ENCODE measurements at regions not wholly inside any gene's neighbourhood (a gene's known extent, or its start where the extent isn't known, plus 50 kb on each side); places are given as distances from the start of the nearest gene placed in this dataset.
"Not testable (repeated sequence)": the region's sequence is repeated elsewhere in the genome, so short reads cannot be mapped to it uniquely, and the experiment has no call there.

DNA sequence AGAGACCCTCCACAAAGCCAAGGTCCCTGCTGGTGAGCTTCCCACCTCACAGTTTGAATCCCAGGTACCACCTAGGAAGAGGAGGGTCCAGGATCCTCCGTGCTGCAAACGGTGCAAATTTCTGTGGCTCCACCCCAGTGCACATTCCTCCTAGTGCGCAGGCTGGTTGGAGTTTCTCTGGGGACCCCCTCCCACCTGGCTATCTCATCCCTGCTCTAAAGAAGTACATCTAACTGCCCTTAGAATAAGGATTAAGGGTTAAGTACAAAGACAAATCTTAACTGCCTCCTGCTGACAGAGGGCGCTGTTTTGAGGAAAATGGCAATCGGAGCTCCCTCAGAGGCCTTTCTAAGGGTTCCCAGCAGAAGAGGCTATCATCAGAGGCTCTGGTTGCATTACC is 109.6 kb upstream of the FSIP2 start:
- Mint-ChIP-seq H3K4me3 (no peak overlapping the region), H3K36me3 (no peaks in the 10 kb centered on the region), H3K9me3 (no peaks in the 10 kb centered on the region), H3K27ac (no peak overlapping the region), H3K27me3 (no peaks in the 10 kb centered on the region), H3K4me1 (no peaks in the 10 kb centered on the region)
- DNase-seq: peak; percentile 2

DNA sequence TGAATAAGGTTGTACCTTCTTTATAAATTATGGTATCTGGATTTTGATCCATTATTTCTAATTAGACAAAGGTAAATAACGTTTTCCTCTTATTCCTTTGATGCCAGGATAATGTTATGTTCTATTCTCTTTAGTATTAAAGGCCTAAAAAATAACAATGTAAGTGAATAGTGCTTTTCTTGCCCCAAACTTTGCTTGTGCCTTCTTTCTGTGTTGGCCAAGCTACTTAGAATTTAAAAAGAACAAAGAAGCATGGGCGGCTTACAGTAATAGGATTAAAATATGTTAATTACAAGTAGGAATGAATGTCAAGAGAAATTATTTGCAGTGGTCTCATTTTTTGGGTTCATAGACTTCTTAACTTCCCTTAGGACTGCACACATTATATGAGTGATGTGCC is 105.0 kb upstream of the FSIP2 start:
- Mint-ChIP-seq H3K4me3 (no peak overlapping the region), H3K27me3 (no peaks in the 10 kb centered on the region), H3K9me3 (no peaks in the 10 kb centered on the region), H3K27ac (no peak overlapping the region), H3K4me1 (no peaks in the 10 kb centered on the region), H3K36me3 (no peaks in the 10 kb centered on the region)
- no peak for DNase-seq

DNA sequence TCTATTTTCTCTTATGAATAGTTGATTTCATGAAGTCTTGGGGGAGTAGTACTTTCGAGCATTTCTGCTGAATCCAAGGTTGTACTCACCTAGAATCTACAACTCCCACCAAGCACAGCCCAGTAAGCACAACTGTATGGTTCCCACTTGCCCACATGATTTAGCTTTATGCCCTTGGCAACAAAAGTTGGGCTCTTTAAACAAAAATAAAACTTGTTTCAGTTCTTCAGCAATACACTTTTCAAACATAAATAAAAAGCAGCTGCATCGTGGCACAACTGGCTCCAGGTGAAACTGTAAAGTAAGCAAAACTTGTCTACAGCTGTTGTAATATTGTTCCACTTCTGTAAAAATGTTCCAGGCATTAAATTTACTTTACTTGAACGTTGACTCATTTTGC is 99.8 kb upstream of the FSIP2 start:
- H3K27me3 Mint-ChIP-seq: no peaks in the 10 kb centered on the region
- H3K36me3 Mint-ChIP-seq: no peaks in the 10 kb centered on the region

DNA sequence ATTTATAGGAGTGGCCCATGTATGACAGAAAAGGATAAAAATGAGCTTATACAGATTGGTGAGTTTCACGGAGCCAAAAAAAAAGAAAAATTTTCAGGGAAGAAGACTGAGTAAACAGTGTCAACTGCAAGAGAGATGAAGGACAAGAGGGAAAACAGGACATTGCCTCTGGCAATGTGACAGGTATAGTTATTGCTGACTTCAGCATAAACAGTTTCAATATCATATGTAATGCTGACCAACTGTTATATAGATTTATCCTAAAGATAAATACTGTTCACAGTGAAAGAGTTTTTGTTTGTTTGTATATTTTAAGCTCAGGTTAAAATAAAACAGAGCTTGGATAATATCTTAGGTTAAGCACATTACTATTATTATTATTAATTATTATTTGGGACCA is 98.0 kb upstream of the FSIP2 start:
- no peak for DNase-seq
- H3K4me1 Mint-ChIP-seq: no peaks in the 10 kb centered on the region

More for the DNA sequence above, 99.8 kb upstream of the FSIP2 start:
- H3K4me1 Mint-ChIP-seq: no peaks in the 10 kb centered on the region
- H3K27ac Mint-ChIP-seq: no peak overlapping the region
- DNase-seq: no peak
- no peaks in the 10 kb centered on the region for H3K9me3 Mint-ChIP-seq
- H3K4me3 Mint-ChIP-seq: no peak overlapping the region

DNA sequence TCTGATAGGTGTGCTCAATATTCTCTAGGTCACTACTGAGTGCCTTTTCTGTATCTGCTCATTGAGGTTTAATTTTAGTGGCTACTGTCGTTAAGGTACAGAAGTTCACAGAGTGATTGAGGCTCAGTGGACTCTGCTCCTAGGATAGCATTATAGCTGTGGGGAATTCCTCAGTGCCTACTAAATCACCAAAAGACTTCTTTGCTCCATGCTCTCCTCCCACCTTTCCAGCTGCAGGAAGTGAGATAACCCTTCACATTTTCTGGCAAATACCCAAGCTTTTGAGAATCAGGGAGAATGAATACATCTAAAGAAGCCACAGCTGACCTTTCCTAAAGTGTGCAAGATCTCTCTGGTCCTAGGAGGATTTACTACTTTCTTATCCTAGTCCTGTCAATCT is 95.2 kb upstream of the FSIP2 start:
- no peaks in the 10 kb centered on the region for H3K9me3 Mint-ChIP-seq
- H3K27me3 Mint-ChIP-seq: no peaks in the 10 kb centered on the region
- no peak for DNase-seq
- no peaks in the 10 kb centered on the region for H3K36me3 Mint-ChIP-seq
- H3K4me3 Mint-ChIP-seq: no peak overlapping the region
- H3K27ac Mint-ChIP-seq: no peak overlapping the region
- no peaks in the 10 kb centered on the region for H3K4me1 Mint-ChIP-seq

More for the DNA sequence above, 98.0 kb upstream of the FSIP2 start:
- Mint-ChIP-seq H3K27me3 (no peaks in the 10 kb centered on the region), H3K9me3 (no peaks in the 10 kb centered on the region), H3K27ac (no peak overlapping the region), H3K36me3 (no peaks in the 10 kb centered on the region), H3K4me3 (no peak overlapping the region)

DNA sequence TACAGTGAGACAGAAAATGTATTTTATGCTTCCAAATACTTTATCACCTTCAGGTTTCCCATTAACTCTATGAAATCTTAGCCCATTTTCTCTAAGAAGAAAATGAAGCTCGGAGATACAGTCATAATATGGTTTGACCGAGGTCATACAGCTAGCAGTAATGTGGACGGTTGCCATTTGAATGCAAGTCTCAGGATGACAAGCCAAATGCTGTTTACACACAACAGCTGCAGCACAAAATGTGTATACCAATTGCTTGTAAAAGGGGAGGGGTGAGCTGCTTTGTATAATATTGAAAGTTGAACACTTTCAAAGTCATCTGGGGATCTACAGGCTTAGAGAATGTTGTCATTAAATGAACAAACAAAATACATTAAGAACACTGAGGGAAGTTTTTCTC is 93.8 kb upstream of the FSIP2 start:
- Mint-ChIP-seq H3K27ac (no peak overlapping the region), H3K4me1 (no peaks in the 10 kb centered on the region), H3K36me3 (no peaks in the 10 kb centered on the region), H3K4me3 (no peak overlapping the region), H3K9me3 (no peaks in the 10 kb centered on the region), H3K27me3 (no peaks in the 10 kb centered on the region)
- no peak for DNase-seq

DNA sequence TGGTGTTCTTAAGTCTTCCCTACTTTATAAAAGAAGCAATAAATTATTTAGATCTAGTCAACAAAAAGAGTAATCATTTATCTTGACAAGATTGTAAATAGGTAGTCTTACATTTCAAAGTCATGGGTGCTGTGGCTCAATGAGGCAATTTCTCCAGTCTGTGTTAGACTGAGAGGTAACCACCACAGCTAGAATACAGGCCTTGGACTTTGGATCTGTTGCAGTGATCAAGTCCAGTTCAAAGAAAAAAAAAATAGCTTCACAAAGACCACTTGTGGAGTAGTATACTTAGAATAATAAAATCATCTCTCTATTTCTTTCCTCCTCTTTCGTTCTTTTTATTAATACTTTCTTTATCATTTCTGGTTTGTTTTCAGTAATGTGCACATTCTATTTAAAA is 93.1 kb upstream of the FSIP2 start:
- no peak overlapping the region for H3K27ac Mint-ChIP-seq
- H3K9me3 Mint-ChIP-seq: no peaks in the 10 kb centered on the region
- H3K4me1 Mint-ChIP-seq: no peaks in the 10 kb centered on the region
- H3K27me3 Mint-ChIP-seq: no peaks in the 10 kb centered on the region
- DNase-seq: no peak
- H3K36me3 Mint-ChIP-seq: no peaks in the 10 kb centered on the region
- H3K4me3 Mint-ChIP-seq: no peak overlapping the region

DNA sequence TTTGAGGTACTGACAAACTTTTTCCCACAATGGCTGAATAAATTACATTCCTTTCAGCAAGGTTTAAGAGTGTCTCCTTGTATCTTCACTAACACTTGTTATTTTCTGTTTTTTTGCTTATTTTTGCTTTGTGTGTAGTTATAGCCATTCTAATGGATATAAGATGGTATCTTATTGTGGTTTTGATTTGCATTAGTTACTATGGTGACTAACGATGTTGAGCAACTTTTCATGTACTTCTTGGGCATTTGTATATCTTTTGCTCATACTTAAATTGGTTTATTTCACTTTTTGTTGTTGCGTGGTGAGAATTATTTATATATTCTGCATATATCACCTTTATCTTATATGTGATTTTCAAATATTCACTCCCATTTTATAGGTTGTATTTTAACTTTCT is 79.9 kb upstream of the FSIP2 start:
- Mint-ChIP-seq H3K4me1 (no peaks in the 10 kb centered on the region), H3K4me3 (no peak overlapping the region), H3K9me3 (no peaks in the 10 kb centered on the region), H3K27ac (no peak overlapping the region), H3K36me3 (no peaks in the 10 kb centered on the region), H3K27me3 (no peaks in the 10 kb centered on the region)
- no peak for DNase-seq

DNA sequence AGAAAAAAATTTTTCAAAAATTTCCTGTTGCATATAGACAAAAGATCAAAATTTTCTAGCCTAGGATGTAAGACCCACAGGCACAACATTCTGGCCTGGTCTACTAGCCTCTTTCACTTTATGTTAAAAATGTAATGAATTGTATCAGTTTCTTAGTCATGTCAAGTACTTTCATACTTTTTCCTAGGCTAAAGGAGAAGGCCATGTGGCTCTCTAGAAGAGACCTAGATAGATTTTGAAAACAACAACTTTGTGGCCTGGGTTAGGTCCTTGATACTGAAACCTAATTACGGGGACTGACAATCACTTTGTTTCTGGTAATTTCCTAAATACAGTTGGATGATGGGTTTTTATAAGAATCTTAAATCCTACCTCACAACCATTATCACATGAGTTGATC is 74.8 kb upstream of the FSIP2 start:
- no peak overlapping the region for H3K27ac Mint-ChIP-seq
- no peaks in the 10 kb centered on the region for H3K9me3 Mint-ChIP-seq
- H3K4me3 Mint-ChIP-seq: no peak overlapping the region
- no peaks in the 10 kb centered on the region for H3K36me3 Mint-ChIP-seq
- no peak for DNase-seq
- no peaks in the 10 kb centered on the region for H3K27me3 Mint-ChIP-seq
- no peaks in the 10 kb centered on the region for H3K4me1 Mint-ChIP-seq

DNA sequence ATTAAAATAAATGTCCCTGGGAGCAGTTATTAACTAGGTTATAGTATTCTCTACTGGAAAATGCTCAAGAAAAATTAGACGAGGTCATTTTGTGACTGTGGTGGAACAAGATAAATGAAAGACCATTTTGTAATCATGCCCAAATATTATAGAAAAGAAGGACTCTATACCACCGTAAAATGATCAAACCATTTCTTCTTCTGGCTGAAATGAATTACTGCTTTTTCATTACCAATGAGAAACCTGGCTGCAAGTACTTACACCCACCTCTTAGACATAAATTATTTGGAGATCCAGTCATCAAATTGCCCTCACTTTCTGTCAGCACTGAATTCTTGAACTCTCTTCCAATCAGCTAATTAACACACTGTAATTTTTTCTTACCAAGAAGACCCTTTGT is 74.2 kb upstream of the FSIP2 start:
- no peaks in the 10 kb centered on the region for H3K27me3 Mint-ChIP-seq
- no peak overlapping the region for H3K4me3 Mint-ChIP-seq
- no peak for DNase-seq
- no peaks in the 10 kb centered on the region for H3K9me3 Mint-ChIP-seq
- H3K36me3 Mint-ChIP-seq: no peaks in the 10 kb centered on the region
- no peaks in the 10 kb centered on the region for H3K4me1 Mint-ChIP-seq
- no peak overlapping the region for H3K27ac Mint-ChIP-seq

DNA sequence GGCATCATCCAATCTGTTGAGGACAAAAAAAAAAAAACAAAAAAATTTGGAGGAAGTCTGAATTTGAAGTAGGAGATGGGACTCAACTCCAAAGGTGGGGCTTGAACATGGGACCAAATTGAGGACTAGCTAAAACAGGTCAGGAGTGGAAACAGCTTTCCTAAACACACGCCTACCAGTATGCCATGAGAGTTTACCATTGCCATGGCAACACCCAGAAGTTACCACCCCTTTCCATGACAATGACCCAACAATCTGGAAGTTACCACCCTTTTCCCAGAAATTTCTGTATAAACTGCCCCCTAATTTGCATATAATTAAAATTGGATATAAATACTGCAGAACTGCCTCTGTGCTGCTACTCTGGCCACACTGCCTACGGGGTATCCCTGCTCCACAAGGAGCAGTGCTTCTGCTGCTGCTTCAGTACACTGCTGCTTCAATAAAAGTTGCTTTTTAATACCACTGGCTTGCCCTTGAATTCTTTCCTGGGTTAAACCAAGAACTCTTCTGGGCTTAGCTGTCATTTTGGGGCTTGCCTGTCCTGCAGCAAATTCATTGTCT is 73.3 kb upstream of the FSIP2 start:
- no peaks in the 10 kb centered on the region for H3K27me3 Mint-ChIP-seq
- no peak overlapping the region for H3K4me3 Mint-ChIP-seq
- H3K36me3 Mint-ChIP-seq: no peaks in the 10 kb centered on the region
- no peak for DNase-seq
- no peaks in the 10 kb centered on the region for H3K9me3 Mint-ChIP-seq
- no peaks in the 10 kb centered on the region for H3K4me1 Mint-ChIP-seq
- H3K27ac Mint-ChIP-seq: no peak overlapping the region

DNA sequence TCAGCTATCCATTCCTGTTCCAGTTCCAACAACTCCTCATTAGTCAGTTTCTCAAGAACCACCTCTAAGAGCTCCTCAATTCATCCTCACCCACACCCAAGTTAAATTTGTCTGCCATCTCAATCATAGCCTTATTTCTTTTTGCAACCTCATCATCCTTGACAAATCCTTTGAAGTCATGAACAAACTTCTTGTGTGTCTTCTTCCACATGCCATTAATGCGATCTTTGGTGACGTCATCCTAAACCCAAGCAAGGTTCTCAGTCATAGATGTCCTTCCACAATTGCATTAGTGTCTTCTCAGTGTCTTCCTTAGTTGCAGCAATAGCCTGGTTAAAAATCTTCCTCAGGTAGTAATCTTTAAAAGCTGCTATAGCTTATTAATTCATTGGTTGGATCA is 71.2 kb upstream of the FSIP2 start:
- no peaks in the 10 kb centered on the region for H3K27me3 Mint-ChIP-seq
- H3K4me3 Mint-ChIP-seq: no peak overlapping the region
- H3K36me3 Mint-ChIP-seq: no peaks in the 10 kb centered on the region
- DNase-seq: no peak
- H3K4me1 Mint-ChIP-seq: no peaks in the 10 kb centered on the region
- H3K9me3 Mint-ChIP-seq: no peaks in the 10 kb centered on the region
- no peak overlapping the region for H3K27ac Mint-ChIP-seq

DNA sequence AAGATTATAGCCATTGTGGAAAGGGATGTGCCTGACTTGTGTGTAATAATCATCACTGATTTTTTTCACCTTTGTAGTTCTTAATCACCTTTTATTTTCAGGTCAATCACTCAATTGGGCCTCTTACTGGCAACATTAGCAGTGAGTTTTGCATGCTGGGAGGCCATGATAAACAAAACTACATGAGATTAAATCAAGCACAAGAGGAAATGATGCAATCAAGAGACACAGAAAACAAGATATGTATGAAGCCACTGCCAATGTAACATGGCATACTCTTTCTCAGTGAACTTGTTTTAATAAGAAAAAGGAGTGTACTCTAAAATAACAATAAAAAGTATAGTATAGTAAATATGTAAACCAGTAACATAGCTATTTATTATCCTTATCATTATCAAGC is 69.9 kb upstream of the FSIP2 start:
- H3K36me3 Mint-ChIP-seq: no peaks in the 10 kb centered on the region
- H3K27me3 Mint-ChIP-seq: no peaks in the 10 kb centered on the region
- no peak overlapping the region for H3K27ac Mint-ChIP-seq
- H3K4me1 Mint-ChIP-seq: no peaks in the 10 kb centered on the region
- H3K9me3 Mint-ChIP-seq: no peaks in the 10 kb centered on the region
- H3K4me3 Mint-ChIP-seq: no peak overlapping the region
- no peak for DNase-seq

DNA sequence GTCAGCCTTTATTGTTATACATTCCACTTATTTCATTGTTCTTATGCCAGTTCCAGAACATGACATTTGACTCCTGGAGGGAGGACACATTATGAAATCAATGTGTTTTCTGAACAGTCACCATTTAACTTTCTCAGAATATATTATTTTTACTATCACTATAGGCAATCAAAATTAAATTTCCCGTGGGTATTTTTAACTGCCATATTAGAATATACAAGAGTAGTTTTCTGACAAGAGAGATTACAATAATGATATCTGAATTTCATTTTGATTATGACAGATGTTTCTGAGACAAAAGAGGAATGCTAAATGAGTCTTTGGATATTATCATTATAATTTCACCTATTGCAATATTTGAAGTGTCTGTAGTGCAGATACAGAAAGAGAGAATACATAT is 64.4 kb upstream of the FSIP2 start:
- Mint-ChIP-seq H3K27me3 (no peaks in the 10 kb centered on the region), H3K4me3 (no peak overlapping the region), H3K4me1 (no peaks in the 10 kb centered on the region), H3K27ac (no peak overlapping the region), H3K36me3 (no peaks in the 10 kb centered on the region), H3K9me3 (no peaks in the 10 kb centered on the region)
- DNase-seq: no peak

DNA sequence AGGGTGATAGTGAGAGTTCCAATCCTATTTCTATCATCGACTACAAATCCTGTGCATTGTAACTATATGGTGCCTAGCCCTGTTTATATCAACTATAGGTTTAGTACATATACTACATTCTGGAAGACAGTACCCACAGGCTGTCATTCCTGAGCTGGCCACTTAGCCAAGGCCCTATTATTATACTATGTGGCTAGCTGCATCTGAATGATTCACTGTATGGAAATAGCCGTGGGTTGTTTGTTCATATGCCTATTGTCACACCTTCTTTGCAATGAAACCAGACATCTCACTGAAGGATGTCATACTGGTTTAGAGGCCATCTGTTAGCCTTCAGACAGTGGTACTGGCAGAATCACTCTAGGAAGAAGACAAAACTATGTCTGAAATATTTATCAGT is 62.3 kb upstream of the FSIP2 start:
- Mint-ChIP-seq H3K4me3 (no peak overlapping the region), H3K27me3 (no peaks in the 10 kb centered on the region), H3K27ac (no peak overlapping the region), H3K9me3 (no peaks in the 10 kb centered on the region), H3K4me1 (no peaks in the 10 kb centered on the region), H3K36me3 (no peaks in the 10 kb centered on the region)
- no peak for DNase-seq

DNA sequence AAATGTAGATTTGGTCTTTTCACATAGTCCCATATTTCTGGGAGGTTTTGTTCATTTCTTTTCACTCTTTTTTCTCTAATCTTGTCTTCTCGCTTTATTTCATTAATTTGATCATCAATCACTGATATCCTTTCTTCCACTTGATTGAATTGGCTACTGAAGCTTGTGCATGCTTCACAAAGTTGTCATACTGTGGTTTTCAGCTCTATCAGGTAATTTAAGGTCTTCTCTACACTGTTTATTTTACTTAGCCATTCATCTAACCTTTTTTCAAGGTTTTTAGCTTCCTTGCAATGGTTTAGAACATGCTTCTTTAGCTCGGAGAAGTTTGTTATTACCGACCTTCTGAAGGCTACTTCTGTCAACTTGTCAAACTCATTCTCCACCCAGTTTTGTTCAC is 51.6 kb upstream of the FSIP2 start:
- H3K4me3 Mint-ChIP-seq, H3K4me1 Mint-ChIP-seq, H3K36me3 Mint-ChIP-seq, H3K27ac Mint-ChIP-seq, H3K27me3 Mint-ChIP-seq, DNase-seq: not testable (repeated sequence)
- H3K9me3 Mint-ChIP-seq: peaks cover 15% of the 10 kb centered on the region

DNA sequence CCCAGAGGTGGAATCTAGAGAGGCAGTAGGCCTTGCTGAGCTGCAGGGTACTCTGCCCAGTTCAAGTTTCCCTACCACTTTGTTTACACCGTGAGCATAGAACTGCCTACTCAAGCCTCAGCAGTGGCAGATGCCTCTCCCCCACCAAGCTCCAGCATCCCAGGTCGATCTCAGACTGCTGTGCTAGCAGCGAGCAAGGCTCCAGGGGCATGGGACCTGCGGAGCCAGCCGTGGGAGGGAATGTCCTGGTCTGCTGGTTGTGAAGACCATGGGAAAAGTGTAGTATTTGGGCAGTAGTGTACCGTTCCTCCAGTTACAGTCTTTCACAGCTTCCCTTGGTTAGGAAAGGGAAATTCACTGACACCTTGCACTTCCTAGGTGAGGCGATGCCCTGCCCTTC is 50.6 kb upstream of the FSIP2 start:
- DNase-seq: no peak
- Mint-ChIP-seq H3K4me3 (no peak overlapping the region), H3K4me1 (no peaks in the 10 kb centered on the region), H3K27ac (no peak overlapping the region), H3K27me3 (no peaks in the 10 kb centered on the region), H3K9me3 (peaks cover 12% of the 10 kb centered on the region), H3K36me3 (no peaks in the 10 kb centered on the region)

Data from activated naive CD8-positive, alpha-beta T cell treated with anti-CD3 and anti-CD28 coated beads for 36 hours (primary cell).